ENCODE measurements at regions not wholly inside any gene's neighbourhood (a gene's known extent, or its start where the extent isn't known, plus 50 kb on each side); places are given as distances from the start of the nearest gene placed in this dataset.

- TF ChIP-seq SP1 (IDR thresholded peaks at IDR 0.05) (no peak), HDGF (IDR thresholded peaks at IDR 0.05; ENCODE audit: borderline replicate concordance) (no peak), BHLHE40 (IDR thresholded peaks at IDR 0.05; ENCODE audit: borderline replicate concordance) (no peak), LEF1 (IDR thresholded peaks at IDR 0.05; ENCODE audit: borderline replicate concordance) (no peak), FOXM1 (IDR thresholded peaks at IDR 0.05; ENCODE audit: borderline replicate concordance) (no peak), ARNT (IDR thresholded peaks at IDR 0.05) (no peak), FOXK2 (IDR thresholded peaks at IDR 0.05) (no peak), CTBP1 (IDR thresholded peaks at IDR 0.05; ENCODE audit: borderline replicate concordance) (no peak), FOXA1 (IDR thresholded peaks at IDR 0.05) (no peak), ELF4 (IDR thresholded peaks at IDR 0.05) (no peak), L3MBTL2 (conservative IDR thresholded peaks at IDR 0.05) (no peak), NFRKB (IDR thresholded peaks at IDR 0.05) (no peak), ZNF384 (IDR thresholded peaks at IDR 0.05) (no peak), TARDBP (IDR thresholded peaks at IDR 0.05) (no peak)
Observed at GRCh38 chr4:130484826-130485225, 1388.9 kb downstream of the C4orf33 start.

Data from HEK293T (cell line).